Astrocyte of the cerebellum (primary cell): ENCODE measurements at regions not wholly inside any gene's neighbourhood (a gene's known extent, or its start where the extent isn't known, plus 50 kb on each side); places are given as distances from the start of the nearest gene placed in this dataset.
"Not testable (repeated sequence)": the region's sequence is repeated elsewhere in the genome, so short reads cannot be mapped to it uniquely, and the experiment has no call there.

Experiments used
- DNase-seq: peaks from one replicate; pipeline ENCODE4 v3.0.0-alpha.2; 2011; ENCODE audit warnings: low read depth
- H3K4me3 ChIP-seq: 2 replicates; pipeline ENCODE4 v1.5.1; 2011; ENCODE audit warnings: mild to moderate bottlenecking, low read depth, low read length, moderate library complexity
- CTCF ChIP-seq: IDR thresholded peaks from 2 replicates; pipeline ENCODE4 v1.5.1; 2012; ENCODE audit warnings: low read length, low read depth, moderate library complexity, mild to moderate bottlenecking; ENCODE audit errors: missing control alignments
- in situ Hi-C: cut with HindIII; loops from 2 replicates; pipeline ENCODE4 v1.10.0; 2017; ENCODE audit warnings: low sequenced_read_pairs

- no peak for TF ChIP-seq CTCF
- in situ Hi-C loops, result no loop called here
- no peak for DNase-seq
- H3K4me3 ChIP-seq, result no peak overlapping the region
Measured at GRCh38 chr17:54373970-54374369, 526.7 kb upstream of the TOM1L1 start.

GRCh38 chr17:54376409-54376808 is 524.2 kb upstream of the TOM1L1 start:
- DNase-seq, H3K4me3 ChIP-seq, in situ Hi-C loops: not testable (repeated sequence)

GRCh38 chr17:54381482-54381881 is 519.2 kb upstream of the TOM1L1 start:
- no peak for TF ChIP-seq CTCF

GRCh38 chr17:54404259-54404658 is 496.4 kb upstream of the TOM1L1 start:
- in situ Hi-C loops, result no loop called here
- TF ChIP-seq CTCF, result no peak

More at GRCh38 chr17:54381482-54381881, 519.2 kb upstream of the TOM1L1 start:
- H3K4me3 ChIP-seq, result no peak overlapping the region
- in situ Hi-C loops, result no loop called here
- no peak for DNase-seq

GRCh38 chr17:54405826-54406225 is 494.8 kb upstream of the TOM1L1 start:
- no peak for TF ChIP-seq CTCF
- DNase-seq, result no peak
- in situ Hi-C loops, result no loop called here
- H3K4me3 ChIP-seq, result no peak overlapping the region

More at GRCh38 chr17:54404259-54404658, 496.4 kb upstream of the TOM1L1 start:
- no peak overlapping the region for H3K4me3 ChIP-seq
- no peak for DNase-seq

GRCh38 chr17:54408731-54409130 is 491.9 kb upstream of the TOM1L1 start:
- in situ Hi-C loops, result no loop called here
- DNase-seq, result no peak
- TF ChIP-seq CTCF, result no peak

GRCh38 chr17:54418467-54418866 is 482.2 kb upstream of the TOM1L1 start:
- in situ Hi-C loops, result no loop called here
- no peak for DNase-seq
- no peak for TF ChIP-seq CTCF
- H3K4me3 ChIP-seq, result no peak overlapping the region

More at GRCh38 chr17:54408731-54409130, 491.9 kb upstream of the TOM1L1 start:
- H3K4me3 ChIP-seq, result no peak overlapping the region
